ENCODE measurements at regions not wholly inside any gene's neighbourhood (a gene's known extent, or its start where the extent isn't known, plus 50 kb on each side); places are given as distances from the start of the nearest gene placed in this dataset.

GRCh38 chr13:30026909-30027308, 176.5 kb upstream of the UBL3 start:
- DNase-seq: no peak

- no peak for DNase-seq
Observed at GRCh38 chr13:30026093-30026492, 175.7 kb upstream of the UBL3 start.

GRCh38 chr13:30025351-30025750, 174.9 kb upstream of the UBL3 start:
- DNase-seq: no peak

- no peak for DNase-seq
Observed at GRCh38 chr13:30024125-30024865, 173.9 kb upstream of the UBL3 start.

GRCh38 chr13:30023196-30023895, 172.9 kb upstream of the UBL3 start:
- DNase-seq: no peak

GRCh38 chr13:30022796-30023195, 172.4 kb upstream of the UBL3 start:
- DNase-seq: no peak

- no peak for DNase-seq
Observed at GRCh38 chr13:30022256-30022655, 171.8 kb upstream of the UBL3 start.

- no peak for DNase-seq
Observed at GRCh38 chr13:30021611-30022010, 171.2 kb upstream of the UBL3 start.

GRCh38 chr13:30020726-30021312, 170.4 kb upstream of the UBL3 start:
- DNase-seq: no peak

GRCh38 chr13:30019648-30020626, 169.5 kb upstream of the UBL3 start:
- no peak for DNase-seq

- no peak for DNase-seq
Observed at GRCh38 chr13:30017880-30018279, 167.5 kb upstream of the UBL3 start.

- no peak for DNase-seq
Observed at GRCh38 chr13:30016398-30016797, 166.0 kb upstream of the UBL3 start.

- no peak for DNase-seq
Observed at GRCh38 chr13:30009411-30009810, 159.0 kb upstream of the UBL3 start.

- DNase-seq: no peak
Observed at GRCh38 chr13:30006246-30006645, 155.8 kb upstream of the UBL3 start.

GRCh38 chr13:30004204-30004603, 153.8 kb upstream of the UBL3 start:
- DNase-seq: no peak

- DNase-seq: no peak
Observed at GRCh38 chr13:30002577-30002976, 152.2 kb upstream of the UBL3 start.

- DNase-seq: no peak
Observed at GRCh38 chr13:30000370-30000765, 150.0 kb upstream of the UBL3 start.

- no peak for DNase-seq
Observed at GRCh38 chr13:29999492-30000369, 149.3 kb upstream of the UBL3 start.

- no peak for DNase-seq
Observed at GRCh38 chr13:29996316-29996715, 145.9 kb upstream of the UBL3 start.

GRCh38 chr13:29994911-29995595, 144.6 kb upstream of the UBL3 start:
- no peak for DNase-seq
